RWPE1 (cell line): ENCODE measurements at regions not wholly inside any gene's neighbourhood (a gene's known extent, or its start where the extent isn't known, plus 50 kb on each side); places are given as distances from the start of the nearest gene placed in this dataset.

Experiments
- CTCF ChIA-PET: fragments of 350-600 bp; sonication (Branson Sonifier 250); formaldehyde crosslinking; extraction: SDS; loops from one replicate; lab custom pipeline; 2021; lab: Yijun Ruan, JAX
- POLR2A ChIA-PET: fragments of 400-600 bp; formaldehyde crosslinking; extraction: SDS; loops from one replicate; lab custom pipeline; 2020; ENCODE audit warnings: antibody characterized with exemption; ENCODE audit not compliant: low non-redundant PET; lab: Yijun Ruan, JAX
- DNase-seq: peaks from one replicate; pipeline ENCODE4 v3.0.0; 2012; ENCODE audit warnings: low spot score
- H3K27ac ChIP-seq: fragments of 450-650 bp; 2 replicates; pipeline ENCODE4 v1.5.1; 2017
- TF ChIP-seq, protein P1 (sequence below): fragments of 450-650 bp; conservative IDR thresholded peaks from 2 replicates; pipeline ENCODE4 v1.5.1; 2017; ENCODE audit warnings: low read depth, mild to moderate bottlenecking

DNA sequence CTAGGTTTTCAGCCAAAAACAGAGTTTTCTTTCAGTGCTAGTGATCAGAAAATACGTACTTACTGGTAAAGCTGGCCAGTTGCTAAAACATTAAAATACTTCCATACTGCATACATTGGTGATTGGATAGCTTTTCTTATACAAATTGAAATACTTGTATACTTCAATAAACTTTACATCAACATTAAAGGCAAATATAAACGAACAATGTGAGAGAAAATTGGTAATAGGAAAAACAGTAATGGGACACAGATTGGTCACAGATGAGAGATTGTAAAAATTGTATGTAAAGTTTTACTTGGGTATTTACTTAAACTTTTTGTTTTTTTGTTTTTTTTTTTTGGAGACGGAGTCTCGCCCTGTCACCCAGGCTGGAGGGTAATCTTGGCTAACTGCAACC, 391.7 kb downstream of the TFEC start:
- POLR2A ChIA-PET = no interaction called here

DNA sequence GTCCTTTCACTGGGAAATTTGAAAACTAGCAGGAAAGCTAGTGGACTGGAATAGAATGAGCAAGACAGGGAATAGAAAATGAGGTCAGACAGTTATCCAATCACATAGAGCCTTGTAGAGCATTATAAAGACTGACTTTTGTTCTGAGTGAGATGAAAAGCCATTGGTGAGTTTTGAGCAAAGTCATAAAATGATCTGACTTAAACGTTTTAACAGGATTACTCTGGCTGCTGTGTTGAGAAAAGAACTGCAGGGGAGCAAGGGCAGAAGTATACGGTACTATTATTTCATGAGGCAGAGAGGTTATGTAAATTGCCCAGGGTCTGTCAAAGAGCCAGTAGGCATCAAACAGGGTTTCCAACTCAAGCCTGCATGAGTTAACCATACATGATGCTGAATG, 393.4 kb downstream of the TFEC start:
- no peak for DNase-seq
- ChIA-PET POLR2A (no interaction called here), CTCF (no interaction called here)
- H3K27ac ChIP-seq = no peak overlapping the region
- TF ChIP-seq, protein P1, sequence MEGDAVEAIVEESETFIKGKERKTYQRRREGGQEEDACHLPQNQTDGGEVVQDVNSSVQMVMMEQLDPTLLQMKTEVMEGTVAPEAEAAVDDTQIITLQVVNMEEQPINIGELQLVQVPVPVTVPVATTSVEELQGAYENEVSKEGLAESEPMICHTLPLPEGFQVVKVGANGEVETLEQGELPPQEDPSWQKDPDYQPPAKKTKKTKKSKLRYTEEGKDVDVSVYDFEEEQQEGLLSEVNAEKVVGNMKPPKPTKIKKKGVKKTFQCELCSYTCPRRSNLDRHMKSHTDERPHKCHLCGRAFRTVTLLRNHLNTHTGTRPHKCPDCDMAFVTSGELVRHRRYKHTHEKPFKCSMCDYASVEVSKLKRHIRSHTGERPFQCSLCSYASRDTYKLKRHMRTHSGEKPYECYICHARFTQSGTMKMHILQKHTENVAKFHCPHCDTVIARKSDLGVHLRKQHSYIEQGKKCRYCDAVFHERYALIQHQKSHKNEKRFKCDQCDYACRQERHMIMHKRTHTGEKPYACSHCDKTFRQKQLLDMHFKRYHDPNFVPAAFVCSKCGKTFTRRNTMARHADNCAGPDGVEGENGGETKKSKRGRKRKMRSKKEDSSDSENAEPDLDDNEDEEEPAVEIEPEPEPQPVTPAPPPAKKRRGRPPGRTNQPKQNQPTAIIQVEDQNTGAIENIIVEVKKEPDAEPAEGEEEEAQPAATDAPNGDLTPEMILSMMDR = no peak

More for the DNA sequence above, 391.7 kb downstream of the TFEC start:
- H3K27ac ChIP-seq = no peak overlapping the region
- TF ChIP-seq, protein P1 = no peak
- DNase-seq = no peak
- CTCF ChIA-PET = interaction anchor here (0.5 kb wide), 1 partner anchor 58 kb away, joined by 3 read pairs; no protein-coding TSS in a partner anchor

DNA sequence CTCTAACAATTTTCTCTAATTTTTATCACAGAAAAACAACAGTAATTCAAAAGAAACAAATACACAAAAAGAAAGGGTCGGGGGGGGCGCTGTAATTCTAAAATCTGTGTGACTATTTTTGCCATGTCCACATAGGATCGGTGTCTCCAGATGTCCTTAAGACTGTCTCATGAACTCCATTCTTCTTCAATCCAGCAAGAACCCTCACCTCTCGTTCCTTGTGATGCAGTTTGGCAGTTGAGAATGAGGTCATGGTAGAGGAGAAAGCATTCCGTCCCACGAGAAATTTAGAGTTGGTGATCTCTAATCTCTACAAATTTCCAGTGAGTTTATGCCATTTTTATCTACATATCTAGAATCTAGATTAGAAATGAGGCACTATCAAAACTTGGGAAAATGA, 394.7 kb downstream of the TFEC start:
- TF ChIP-seq, protein P1 = no peak
- no peak for DNase-seq
- ChIA-PET POLR2A (no interaction called here), CTCF (no interaction called here)
- no peak overlapping the region for H3K27ac ChIP-seq

DNA sequence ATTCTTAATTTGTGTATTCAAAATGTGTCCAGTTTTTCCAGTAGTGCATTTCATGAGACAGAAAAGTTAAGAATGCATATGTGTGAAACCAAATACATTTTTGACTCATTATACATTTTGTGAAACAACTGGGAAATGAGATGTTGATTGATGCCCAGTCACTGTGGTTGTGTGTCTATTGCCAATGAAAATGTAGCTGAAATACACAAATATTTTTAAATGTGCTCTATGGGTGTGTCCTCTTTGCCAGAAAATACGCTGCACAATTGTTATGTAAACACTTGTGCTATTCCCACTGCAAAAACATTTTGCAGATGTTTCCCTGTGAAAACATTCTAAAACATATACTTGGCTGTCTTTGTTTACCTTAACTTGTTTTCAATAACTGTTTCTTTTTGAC, 395.2 kb downstream of the TFEC start:
- no peak for DNase-seq
- TF ChIP-seq, protein P1 = no peak
- CTCF ChIA-PET = no interaction called here
- no peak overlapping the region for H3K27ac ChIP-seq
- POLR2A ChIA-PET = no interaction called here

DNA sequence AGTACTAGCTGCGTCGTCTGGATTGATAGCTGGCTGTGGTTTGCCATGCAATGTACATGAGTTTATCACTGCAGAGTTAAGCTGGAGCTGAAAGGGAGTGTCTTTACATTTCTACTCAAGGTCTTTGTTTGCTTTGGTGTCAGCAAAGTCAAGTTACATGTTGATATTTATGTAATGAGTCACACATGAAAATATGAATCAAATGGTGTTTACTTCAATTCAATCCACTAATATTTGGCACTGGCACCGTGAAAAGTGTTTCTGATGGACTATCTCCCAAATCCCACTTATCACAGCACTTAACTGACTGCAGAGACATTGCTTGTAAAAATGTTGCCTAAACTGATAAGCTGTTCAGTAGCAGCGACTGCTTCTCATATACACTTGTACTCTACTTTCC, 395.9 kb downstream of the TFEC start:
- ChIA-PET CTCF (no interaction called here), POLR2A (no interaction called here)
- TF ChIP-seq, protein P1 = no peak
- H3K27ac ChIP-seq = no peak overlapping the region
- DNase-seq = peak; percentile 4

DNA sequence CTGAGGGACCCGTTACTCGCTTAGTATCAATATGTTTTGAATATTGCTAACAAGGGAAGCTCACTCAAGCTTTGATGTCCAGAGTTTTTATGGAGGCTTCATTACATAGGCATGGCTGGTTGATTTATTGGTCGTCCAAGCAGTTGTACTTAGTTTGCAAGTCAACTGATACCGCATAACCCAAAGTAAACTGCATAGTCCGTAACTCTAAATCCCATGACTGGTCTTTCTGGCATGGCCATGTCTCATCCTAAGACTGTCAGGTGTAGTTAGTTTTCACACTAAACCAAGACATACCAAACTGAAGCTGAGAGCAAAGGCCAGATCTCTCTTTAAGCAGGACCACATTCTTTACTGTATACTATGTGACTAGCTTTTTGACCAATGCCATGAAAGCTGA, 397.9 kb downstream of the TFEC start:
- H3K27ac ChIP-seq = no peak overlapping the region
- DNase-seq = no peak
- TF ChIP-seq, protein P1 = no peak
- CTCF ChIA-PET = interaction anchor here (0.6 kb wide), 3 partner anchors 10 to 293 kb away, joined by 3 to 4 read pairs (median 3); no protein-coding TSS in a partner anchor
- POLR2A ChIA-PET = no interaction called here

DNA sequence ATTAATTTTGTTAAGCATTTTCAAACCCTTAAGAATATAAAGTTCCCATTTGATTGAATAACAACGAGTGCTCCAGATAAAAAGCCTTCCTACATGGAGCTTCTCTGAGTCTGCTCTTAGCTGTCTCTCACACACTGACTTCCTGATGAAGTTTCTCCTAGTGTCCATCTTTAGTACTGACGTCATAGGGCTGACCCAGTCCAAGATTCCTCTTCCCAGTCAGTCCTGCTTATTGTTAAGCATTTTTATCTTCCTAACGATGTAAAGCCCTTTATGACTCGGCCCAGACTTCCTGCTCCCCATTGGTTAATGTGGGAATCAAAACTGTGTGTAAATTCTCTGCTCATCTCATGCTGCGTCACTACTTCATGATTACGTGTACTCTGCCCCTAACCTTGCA, 398.8 kb downstream of the TFEC start:
- H3K27ac ChIP-seq = no peak overlapping the region
- ChIA-PET POLR2A (no interaction called here), CTCF (interaction anchor here (0.6 kb wide), 1 partner anchor 74 kb away, joined by 5 read pairs; no protein-coding TSS in a partner anchor)
- TF ChIP-seq, protein P1 = no peak
- no peak for DNase-seq
